ENCODE measurements at regions not wholly inside any gene's neighbourhood (a gene's known extent, or its start where the extent isn't known, plus 50 kb on each side); places are given as distances from the start of the nearest gene placed in this dataset.

GRCh38 chr10:75297021-75297599 lies 61.4 kb upstream of the COMTD1 start:
- TF ChIP-seq CTCF (IDR thresholded peaks at IDR 0.05) = no peak
- no peak for TF ChIP-seq SIN3A (IDR thresholded peaks at IDR 0.05; ENCODE audit: borderline replicate concordance, low read depth, low read length)
- no peak for TF ChIP-seq POLR2AphosphoS5 (IDR thresholded peaks at IDR 0.05; ENCODE audit: low read depth, low read length)
- no peak for TF ChIP-seq CHD2 (IDR thresholded peaks at IDR 0.05; ENCODE audit: low read length, partially characterized antibody)
- TF ChIP-seq MAX (IDR thresholded peaks at IDR 0.05; ENCODE audit: low read depth) = no peak
- no peak for TF ChIP-seq SMC3 (IDR thresholded peaks at IDR 0.05; ENCODE audit: low read depth, low read length)
- TF ChIP-seq RXRA (IDR thresholded peaks at IDR 0.05; ENCODE audit: borderline replicate concordance, low read depth) = no peak
- no peak for TF ChIP-seq RFX5 (IDR thresholded peaks at IDR 0.05; ENCODE audit: low read length)
- no peak for TF ChIP-seq RCOR1 (IDR thresholded peaks at IDR 0.05; ENCODE audit: low read length)
- no peak for TF ChIP-seq EZH2phosphoT487 (IDR thresholded peaks at IDR 0.05; ENCODE audit: borderline replicate concordance, low read depth)
- TF ChIP-seq IRF3 (IDR thresholded peaks at IDR 0.05; ENCODE audit: low read depth, low read length) = no peak
- no peak for TF ChIP-seq USF2 (IDR thresholded peaks at IDR 0.05; ENCODE audit: borderline replicate concordance, low read depth, low read length)

Measured in SK-N-SH (cell line).